IMR-90 (cell line): ENCODE measurements at regions not wholly inside any gene's neighbourhood (a gene's known extent, or its start where the extent isn't known, plus 50 kb on each side); places are given as distances from the start of the nearest gene placed in this dataset.

ENCODE experiments used
- ATAC-seq: fragments of 200-7000 bp; cut with Tn5 transposase; 2 replicates; pipeline ENCODE4 v1.9.1; 2020; ENCODE audit warnings: low read depth, mild to moderate bottlenecking, moderate library complexity
- BruUV-seq: library from RNA; stranded (reverse); fragments of 400-500 nt; replicated peaks from 2 replicates; lab custom pipeline; 2021; lab: Mats Ljungman, UMichigan
- CTCF ChIA-PET: fragments of 300-600 bp; formaldehyde crosslinking; extraction: SDS; loops from one replicate; lab custom pipeline; 2021; ENCODE audit warnings: antibody characterized with exemption; lab: Yijun Ruan, JAX
- POLR2A ChIA-PET: fragments of 300-600 bp; sonication (Branson Sonifier 250); formaldehyde crosslinking; loops from one replicate; lab custom pipeline; 2022; ENCODE audit warnings: antibody characterized with exemption; ENCODE audit not compliant: unreplicated experiment; lab: Charles Lee
- DNase-seq: peaks from one replicate; pipeline ENCODE4 v3.0.0; 2013
- H2AFZ ChIP-seq: replicated peaks from 2 replicates; pipeline ENCODE3; 2013; ENCODE audit warnings: low read length, mild to moderate bottlenecking; ENCODE audit not compliant: poor library complexity
- H2AK5ac ChIP-seq: 2 replicates; pipeline ENCODE4 v1.6.1; 2013; ENCODE audit warnings: low read depth, low read length, inconsistent platforms
- H2AK9ac ChIP-seq: replicated peaks from 2 replicates; pipeline ENCODE3; 2013; ENCODE audit warnings: mild to moderate bottlenecking, low read depth, low read length, moderate library complexity; ENCODE audit not compliant: poor library complexity
- H2BK120ac ChIP-seq: 2 replicates; pipeline ENCODE4 v1.6.1; 2013; ENCODE audit warnings: low read depth, low read length, inconsistent platforms
- H2BK15ac ChIP-seq: 3 replicates; pipeline ENCODE4 v1.6.1; 2013; ENCODE audit warnings: low read depth, low read length, inconsistent platforms
- H2BK20ac ChIP-seq: 2 replicates; pipeline ENCODE4 v1.6.1; 2013; ENCODE audit warnings: low read depth, mild to moderate bottlenecking, inconsistent platforms, low read length, moderate library complexity
- H2BK5ac ChIP-seq: 2 replicates; pipeline ENCODE4 v1.6.1; 2013; ENCODE audit warnings: mild to moderate bottlenecking, low read depth, low read length, inconsistent platforms; ENCODE audit not compliant: poor library complexity, severe bottlenecking
- H3K14ac ChIP-seq: replicated peaks from 2 replicates; pipeline ENCODE4 v1.6.1; 2013; ENCODE audit warnings: low read depth, low read length, inconsistent platforms
- H3K18ac ChIP-seq: 2 replicates; pipeline ENCODE4 v1.6.1; 2013; ENCODE audit warnings: low read depth, low read length, control low read depth
- H3K23ac ChIP-seq: 2 replicates; pipeline ENCODE4 v1.6.1; 2013; ENCODE audit warnings: low read depth, low read length, inconsistent platforms
- H3K27ac ChIP-seq: 2 replicates; pipeline ENCODE4 v1.5.1; 2013; ENCODE audit warnings: mild to moderate bottlenecking, control low read depth, low read length; ENCODE audit not compliant: insufficient read depth
- H3K27me3 ChIP-seq: 2 replicates; pipeline ENCODE4 v1.6.1; 2013; ENCODE audit warnings: low read length; ENCODE audit not compliant: control insufficient read depth, insufficient read depth
- H3K36me3 ChIP-seq: 2 replicates; pipeline ENCODE4 v1.6.1; 2013; ENCODE audit warnings: low read length, mixed read lengths; ENCODE audit not compliant: control insufficient read depth, insufficient read depth
- H3K4ac ChIP-seq: 2 replicates; pipeline ENCODE4 v1.6.1; 2013; ENCODE audit warnings: low read depth, low read length, inconsistent platforms
- H3K4me1 ChIP-seq: 2 replicates; pipeline ENCODE4 v1.6.1; 2013; ENCODE audit warnings: low read length, mixed read lengths; ENCODE audit not compliant: control insufficient read depth, insufficient read depth
- H3K4me2 ChIP-seq: 2 replicates; pipeline ENCODE4 v1.6.1; 2013; ENCODE audit warnings: low read depth, mild to moderate bottlenecking, control low read depth, low read length, moderate library complexity
- H3K4me3 ChIP-seq: 2 replicates; pipeline ENCODE4 v1.5.1; 2013; ENCODE audit warnings: low read depth, mild to moderate bottlenecking, control low read depth, low read length, moderate library complexity; ENCODE audit not compliant: insufficient read depth
- H3K56ac ChIP-seq: 2 replicates; pipeline ENCODE4 v1.6.1; 2013; ENCODE audit warnings: low read length, inconsistent platforms; ENCODE audit not compliant: insufficient read depth; ENCODE audit errors: extremely low read depth
- H3K79me1 ChIP-seq, 2 experiments: 2 replicates each; pipeline ENCODE4 v1.6.1; 2013; ENCODE audit warnings: low read length in 2 of 2, inconsistent platforms in 1 of 2, low read depth in 1 of 2
- H3K9ac ChIP-seq: 2 replicates; pipeline ENCODE4 v1.6.1; 2013; ENCODE audit warnings: low read depth, low read length, control low read depth
- H3K9me1 ChIP-seq: 2 replicates; pipeline ENCODE4 v1.6.1; 2013; ENCODE audit warnings: low read length, inconsistent platforms; ENCODE audit not compliant: insufficient read depth
- H3K9me3 ChIP-seq: 2 replicates; pipeline ENCODE4 v1.6.1; 2013; ENCODE audit warnings: low read length; ENCODE audit not compliant: control insufficient read depth, insufficient read depth
- H4K20me1 ChIP-seq: 2 replicates; pipeline ENCODE4 v1.6.1; 2013; ENCODE audit warnings: low read length, inconsistent platforms; ENCODE audit not compliant: insufficient read depth
- H4K5ac ChIP-seq: 2 replicates; pipeline ENCODE4 v1.6.1; 2013; ENCODE audit warnings: mild to moderate bottlenecking, low read depth, low read length, control low read depth
- H4K8ac ChIP-seq, 2 experiments: 2 replicates each; pipeline ENCODE4 v1.6.1; 2013; ENCODE audit warnings: low read depth in 2 of 2, low read length in 2 of 2, control low read depth in 1 of 2, inconsistent platforms in 1 of 2
- H4K91ac ChIP-seq: 2 replicates; pipeline ENCODE4 v1.6.1; 2013; ENCODE audit warnings: low read depth, low read length, inconsistent platforms; ENCODE audit not compliant: insufficient read depth
- BHLHE40 ChIP-seq: fragments of 150-350 bp; IDR thresholded peaks from 2 replicates; pipeline ENCODE4 v1.6.1; 2016; ENCODE audit warnings: mild to moderate bottlenecking, low read depth, low read length
- CEBPB ChIP-seq: IDR thresholded peaks from 2 replicates; pipeline ENCODE4 v1.6.1; 2012; ENCODE audit warnings: low read depth, low read length, improper control_type of control experiment
- CHD1 ChIP-seq: IDR thresholded peaks from 2 replicates; pipeline ENCODE4 v1.6.1; 2012; ENCODE audit warnings: low read depth, low read length, improper control_type of control experiment
- CTCF ChIP-seq: conservative IDR thresholded peaks from 2 replicates; pipeline ENCODE4 v1.5.1; 2012; ENCODE audit warnings: mild to moderate bottlenecking, low read depth, low read length, improper control_type of control experiment
- ELK1 ChIP-seq: fragments of 150-350 bp; IDR thresholded peaks from 2 replicates; pipeline ENCODE4 v1.6.1; 2016; ENCODE audit warnings: low read depth, mild to moderate bottlenecking, low read length, moderate library complexity, borderline replicate concordance
- FOS ChIP-seq: fragments of 150-350 bp; IDR thresholded peaks from 2 replicates; pipeline ENCODE4 v1.6.1; 2016; ENCODE audit warnings: low read depth, low read length
- MAZ ChIP-seq: IDR thresholded peaks from 2 replicates; pipeline ENCODE4 v1.6.1; 2012; ENCODE audit warnings: low read depth, mild to moderate bottlenecking, low read length, improper control_type of control experiment, moderate library complexity, borderline replicate concordance
- NFE2L2 ChIP-seq: fragments of 150-350 bp; IDR thresholded peaks from 2 replicates; pipeline ENCODE4 v1.6.1; 2016; ENCODE audit warnings: low read depth, mild to moderate bottlenecking, low read length
- RAD21 ChIP-seq: IDR thresholded peaks from 2 replicates; pipeline ENCODE4 v1.6.1; 2012; ENCODE audit warnings: low read length, improper control_type of control experiment
- RCOR1 ChIP-seq: IDR thresholded peaks from 2 replicates; pipeline ENCODE4 v1.6.1; 2012; ENCODE audit warnings: mild to moderate bottlenecking, low read length, improper control_type of control experiment; ENCODE audit not compliant: insufficient replicate concordance
- RFX5 ChIP-seq: IDR thresholded peaks from 2 replicates; pipeline ENCODE4 v1.8.0; 2012; ENCODE audit warnings: low read depth, mild to moderate bottlenecking, low read length, moderate library complexity
- SMC3 ChIP-seq: fragments of 150-350 bp; IDR thresholded peaks from 2 replicates; pipeline ENCODE4 v1.6.1; 2016; ENCODE audit warnings: low read depth, mild to moderate bottlenecking, antibody characterized with exemption, low read length, moderate library complexity
- WGBS, 2 experiments: methylation state at CpG; one replicate each; pipeline versions ENCODE4 v1.1.5 to v1.1.7; 2013; ENCODE audit warnings: missing lambda C conversion rate in 2 of 2; ENCODE audit not compliant: insufficient read length in 1 of 2; ENCODE audit errors: extremely low coverage in 2 of 2; 5-methylcytosine and 5-hydroxymethylcytosine counted together
- dilution Hi-C: fragments of 300-500 bp; cut with HindIII; formaldehyde crosslinking; loops from one replicate; pipeline ENCODE4 v1.14.3; 2018; ENCODE audit warnings: low sequenced_read_pairs; ENCODE audit not compliant: unreplicated experiment
- in situ Hi-C: fragments of 300-500 bp; cut with MboI; formaldehyde crosslinking; loops from 3 replicates; pipeline ENCODE4 v1.14.3; 2019; ENCODE audit warnings: low sequenced_read_pairs, inconsistent platforms, mixed read lengths
- intact Hi-C: fragments of 100-400 bp; cut with micrococcal nuclease; formaldehyde crosslinking; loops from 2 replicates; pipeline ENCODE4 v1.10.0; 2022
- TF ChIP-seq, protein P1 (sequence below): fragments of 150-350 bp; IDR thresholded peaks from 2 replicates; pipeline ENCODE4 v1.6.1; 2017; ENCODE audit warnings: mild to moderate bottlenecking, antibody characterized with exemption, low read length, low read depth

DNA sequence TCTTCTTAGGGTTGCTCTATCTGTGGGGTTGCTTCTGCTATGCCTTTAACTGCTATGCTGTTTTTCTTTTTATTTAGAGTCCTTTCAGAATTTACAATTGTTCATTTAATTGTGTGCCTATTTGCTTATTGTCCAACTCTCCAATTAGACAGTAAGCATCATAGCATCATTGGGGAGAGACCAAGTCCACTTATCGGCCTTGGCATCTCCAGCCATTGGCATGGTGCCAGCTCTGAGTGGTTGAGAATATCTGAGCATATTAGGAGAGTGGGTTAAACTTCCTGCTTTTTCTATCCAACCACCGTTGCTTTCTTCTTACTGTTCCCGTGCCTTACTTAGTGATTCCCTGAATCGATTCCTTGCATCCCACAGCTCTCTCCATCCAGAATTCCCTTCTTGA is 535.0 kb downstream of the AJAP1 start:
- no peak overlapping the region for H3K23ac ChIP-seq
- 25% methylated on average over 2 of the region's 4 CpGs; no CpG with 5 or more reads in 1 of the 2 experiments for WGBS, 2 experiments
- no TSS peak for BruUV-seq
- no peaks in the 10 kb centered on the region for H4K20me1 ChIP-seq
- ChIA-PET POLR2A (no interaction called here), CTCF (no interaction called here)
- no peak overlapping the region for H3K4me2 ChIP-seq
- no peak overlapping the region for H3K14ac ChIP-seq
- no peak for DNase-seq
- no peak overlapping the region for H4K5ac ChIP-seq
- H2BK5ac ChIP-seq = no peak overlapping the region
- ATAC-seq = no peak
- no peak overlapping the region for H2AFZ ChIP-seq
- H3K9me1 ChIP-seq = no peaks in the 10 kb centered on the region
- H3K56ac ChIP-seq = no peak overlapping the region
- no peak overlapping the region for H3K4ac ChIP-seq
- H3K4me3 ChIP-seq = no peak overlapping the region
- intact Hi-C loops = no loop called here
- H3K27ac ChIP-seq = no peak overlapping the region
- TF ChIP-seq ELK1 = no peak
- TF ChIP-seq BHLHE40 = no peak
- TF ChIP-seq SMC3 = no peak
- TF ChIP-seq CTCF = no peak
- TF ChIP-seq NFE2L2 = no peak
- TF ChIP-seq, protein P1, sequence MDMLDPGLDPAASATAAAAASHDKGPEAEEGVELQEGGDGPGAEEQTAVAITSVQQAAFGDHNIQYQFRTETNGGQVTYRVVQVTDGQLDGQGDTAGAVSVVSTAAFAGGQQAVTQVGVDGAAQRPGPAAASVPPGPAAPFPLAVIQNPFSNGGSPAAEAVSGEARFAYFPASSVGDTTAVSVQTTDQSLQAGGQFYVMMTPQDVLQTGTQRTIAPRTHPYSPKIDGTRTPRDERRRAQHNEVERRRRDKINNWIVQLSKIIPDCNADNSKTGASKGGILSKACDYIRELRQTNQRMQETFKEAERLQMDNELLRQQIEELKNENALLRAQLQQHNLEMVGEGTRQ = no peak
- no peak for TF ChIP-seq MAZ
- TF ChIP-seq RFX5 = no peak
- no peak for TF ChIP-seq RCOR1
- TF ChIP-seq CHD1 = no peak
- no peak for TF ChIP-seq CEBPB
- no peak for TF ChIP-seq RAD21
- TF ChIP-seq FOS = no peak
- H2BK120ac ChIP-seq = no peak overlapping the region
- no peak overlapping the region for H3K18ac ChIP-seq
- no peaks in the 10 kb centered on the region for H3K36me3 ChIP-seq
- H3K27me3 ChIP-seq = no peaks in the 10 kb centered on the region
- H2BK15ac ChIP-seq = no peak overlapping the region
- H3K4me1 ChIP-seq = no peaks in the 10 kb centered on the region
- no peak overlapping the region for H2BK20ac ChIP-seq
- dilution Hi-C loops = no loop called here
- no peak overlapping the region for H2AK5ac ChIP-seq
- in situ Hi-C loops = no loop called here
- H3K9ac ChIP-seq = no peak overlapping the region
- H4K91ac ChIP-seq = no peak overlapping the region
- no peaks in the 10 kb centered on the region for H3K79me1 ChIP-seq
- no peak overlapping the region for H4K8ac ChIP-seq
- no peak overlapping the region for H2AK9ac ChIP-seq
- peaks cover 26% of the 10 kb centered on the region for H3K9me3 ChIP-seq
